ENCODE measurements at regions not wholly inside any gene's neighbourhood (a gene's known extent, or its start where the extent isn't known, plus 50 kb on each side); places are given as distances from the start of the nearest gene placed in this dataset.

GRCh38 chr1:228810395-228810758 lies 75.1 kb downstream of the RHOU start:
- intact Hi-C loops (cut with DNase I; ENCODE audit: low total_unique reads) = no loop called here
- TF ChIP-seq CTCF (IDR thresholded peaks at IDR 0.05) (no peak), POLR2A (IDR thresholded peaks at IDR 0.05) (no peak)
- no peak for DNase-seq (ENCODE audit: low spot score in 2 of 2)
- H3K4me3 ChIP-seq (ENCODE audit: low read depth, poor library complexity, severe bottlenecking) = no peak overlapping the region

DNA sequence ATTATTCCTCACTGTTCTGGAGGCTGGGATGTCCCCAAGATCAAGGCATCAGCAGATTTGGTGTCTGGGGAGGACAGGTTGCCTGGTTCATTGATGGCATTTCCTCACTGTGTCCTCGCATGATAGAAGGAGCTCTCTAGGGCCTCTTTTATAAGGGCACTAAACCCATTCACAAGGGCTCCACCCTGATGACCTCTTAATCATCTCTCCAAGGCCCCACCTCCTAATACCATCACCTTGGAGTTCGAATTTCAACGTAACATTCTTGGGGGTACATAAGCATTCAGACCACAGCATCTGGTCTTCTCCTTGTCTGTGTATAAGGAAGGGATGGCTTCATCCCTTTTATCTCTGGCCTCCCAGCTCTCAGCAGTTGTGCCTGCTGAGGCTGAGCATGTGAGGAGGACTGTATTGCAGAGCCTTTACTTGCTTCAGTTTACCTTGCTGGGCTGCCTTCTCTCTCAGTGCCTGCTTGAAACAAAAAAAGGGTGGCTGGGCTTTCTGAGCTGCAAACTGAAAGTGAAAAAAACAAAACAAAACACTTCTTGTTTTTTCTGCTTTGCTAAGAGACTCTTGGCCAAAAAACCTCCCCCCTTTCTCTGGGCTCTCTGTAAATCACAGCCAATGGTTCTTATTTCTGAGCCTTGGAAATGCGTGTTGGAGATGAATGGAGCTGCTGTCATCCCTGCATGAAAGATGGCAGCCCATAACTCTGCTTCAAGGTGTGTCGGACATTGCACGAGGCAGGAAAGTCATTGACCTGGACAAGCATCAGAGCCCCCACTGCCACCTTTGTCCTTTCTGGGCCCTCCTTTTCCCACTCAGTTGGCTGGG lies 75.8 kb downstream of the RHOU start:
- no peak for DNase-seq (ENCODE audit: low spot score in 2 of 2)
- intact Hi-C loops (cut with DNase I; ENCODE audit: low total_unique reads) = no loop called here
- no peak overlapping the region for H3K4me3 ChIP-seq (ENCODE audit: low read depth, poor library complexity, severe bottlenecking)
- WGBS, 2 donors = 83 to 84% methylated on average over 6 of the region's 6 CpGs
- TF ChIP-seq CTCF (IDR thresholded peaks at IDR 0.05) (no peak), POLR2A (IDR thresholded peaks at IDR 0.05) (no peak)

GRCh38 chr1:228811712-228812305 lies 76.5 kb downstream of the RHOU start:
- no peak for DNase-seq (ENCODE audit: low spot score in 2 of 2)
- intact Hi-C loops (cut with DNase I; ENCODE audit: low total_unique reads) = no loop called here
- TF ChIP-seq CTCF (IDR thresholded peaks at IDR 0.05) (no peak), POLR2A (IDR thresholded peaks at IDR 0.05) (no peak)

DNA sequence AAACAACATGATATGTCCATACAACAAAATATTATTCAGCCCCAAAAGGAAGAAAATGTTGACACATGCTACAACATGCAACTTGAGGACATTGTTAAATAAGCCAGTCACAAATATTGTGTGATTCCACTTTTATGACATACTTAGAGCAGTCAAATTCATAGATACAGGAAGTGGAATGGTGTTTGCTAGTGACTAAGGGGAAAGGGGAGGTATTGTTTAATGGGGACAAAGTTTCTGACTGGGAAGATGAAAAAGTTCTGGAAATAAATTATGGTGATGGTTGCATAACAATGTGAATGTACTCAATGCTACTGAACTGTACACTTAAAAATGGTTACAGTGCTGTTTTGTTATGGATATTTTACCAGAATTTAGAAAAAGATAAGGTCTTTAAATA lies 77.7 kb downstream of the RHOU start:
- H3K4me3 ChIP-seq (ENCODE audit: low read depth, poor library complexity, severe bottlenecking) = no peak overlapping the region
- intact Hi-C loops (cut with DNase I; ENCODE audit: low total_unique reads) = no loop called here
- TF ChIP-seq CTCF (IDR thresholded peaks at IDR 0.05) (no peak), POLR2A (IDR thresholded peaks at IDR 0.05) (no peak)
- DNase-seq (ENCODE audit: low spot score in 2 of 2) = no peak

More at GRCh38 chr1:228811712-228812305, 76.5 kb downstream of the RHOU start:
- 91 to 94% methylated on average over 11 of the region's 11 CpGs for WGBS, 2 donors
- no peak overlapping the region for H3K4me3 ChIP-seq (ENCODE audit: low read depth, poor library complexity, severe bottlenecking)

- DNase-seq (ENCODE audit: low spot score in 2 of 2) = no peak
- no peak for TF ChIP-seq CTCF (IDR thresholded peaks at IDR 0.05)
- no peak for TF ChIP-seq POLR2A (IDR thresholded peaks at IDR 0.05)
- H3K4me3 ChIP-seq (ENCODE audit: low read depth, poor library complexity, severe bottlenecking) = no peak overlapping the region
- intact Hi-C loops (cut with DNase I; ENCODE audit: low total_unique reads) = no loop called here
- 43 to 44% methylated on average over 4 of the region's 4 CpGs for WGBS, 2 donors
These were observed 78.9 kb downstream of the RHOU start for GRCh38 chr1:228814176-228814575.
